ENCODE measurements at regions not wholly inside any gene's neighbourhood (a gene's known extent, or its start where the extent isn't known, plus 50 kb on each side); places are given as distances from the start of the nearest gene placed in this dataset.
"Not testable (repeated sequence)": the region's sequence is repeated elsewhere in the genome, so short reads cannot be mapped to it uniquely, and the experiment has no call there.

DNA sequence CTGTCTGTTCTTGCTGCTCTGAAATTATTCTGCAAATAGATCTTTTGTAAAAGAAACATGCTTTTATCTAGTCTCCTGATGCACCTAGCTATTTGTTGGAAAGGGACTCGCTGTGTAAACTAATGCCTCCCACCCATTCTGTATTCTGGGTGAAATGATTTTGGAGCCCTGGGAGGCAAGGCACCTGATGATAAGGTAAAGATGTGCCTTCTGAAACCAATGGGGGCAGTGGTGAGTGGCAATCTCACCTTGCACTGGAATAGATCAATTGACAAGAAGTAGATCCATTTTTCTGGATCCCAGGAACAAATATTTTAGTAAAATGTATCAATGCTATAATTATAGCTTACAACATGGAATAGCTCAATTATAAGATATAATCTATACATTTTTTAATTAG lies 170.5 kb upstream of the SPATA31A3 start:
- H3K4me1 ChIP-seq, H3K9me3 ChIP-seq, H3K4me3 ChIP-seq, DNase-seq, H3K27ac ChIP-seq, H3K27me3 ChIP-seq, H3K36me3 ChIP-seq: not testable (repeated sequence)

DNA sequence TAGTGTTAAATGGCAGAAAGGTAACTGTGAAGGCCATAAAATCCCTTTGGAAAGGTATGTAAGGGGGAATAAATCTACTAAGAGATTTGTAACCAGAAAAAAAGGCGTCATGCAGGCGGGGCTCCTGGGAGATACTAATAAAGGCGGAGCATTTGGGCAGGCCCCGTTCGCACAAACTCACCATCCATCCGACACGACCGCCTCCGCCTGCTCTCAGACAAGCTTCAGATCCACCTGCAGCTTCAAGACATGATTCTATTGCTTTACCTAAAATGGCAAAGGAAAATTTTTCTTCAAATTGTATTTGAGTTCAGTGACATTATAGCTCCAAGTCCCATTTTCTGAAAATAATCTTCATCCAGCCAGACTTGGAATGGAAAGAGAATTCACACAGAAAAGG lies 162.9 kb upstream of the SPATA31A3 start:
- H3K27ac ChIP-seq, H3K9me3 ChIP-seq, DNase-seq, H3K4me3 ChIP-seq, H3K4me1 ChIP-seq, H3K27me3 ChIP-seq, H3K36me3 ChIP-seq: not testable (repeated sequence)

DNA sequence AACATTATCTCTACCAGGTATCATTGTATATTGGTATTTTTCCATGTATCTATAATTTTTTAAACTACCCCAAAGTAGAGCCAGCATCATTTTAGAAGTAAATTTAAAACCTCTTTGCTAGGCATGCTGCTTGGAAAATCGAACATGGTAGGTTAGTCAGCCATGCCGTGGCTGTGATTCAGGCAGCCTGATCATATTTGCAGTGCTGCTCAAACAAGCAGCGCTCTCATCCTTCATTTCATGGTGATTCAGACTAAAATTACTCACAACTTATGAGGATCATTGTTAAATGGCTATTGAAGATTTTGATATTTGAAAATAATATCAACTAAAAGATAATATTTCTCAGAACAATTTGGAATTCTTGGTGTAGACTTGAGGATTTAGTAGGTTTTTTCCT lies 161.2 kb upstream of the SPATA31A3 start:
- not testable (repeated sequence) for H3K9me3 ChIP-seq, H3K4me1 ChIP-seq, H3K36me3 ChIP-seq, DNase-seq, H3K27me3 ChIP-seq, H3K27ac ChIP-seq, H3K4me3 ChIP-seq

DNA sequence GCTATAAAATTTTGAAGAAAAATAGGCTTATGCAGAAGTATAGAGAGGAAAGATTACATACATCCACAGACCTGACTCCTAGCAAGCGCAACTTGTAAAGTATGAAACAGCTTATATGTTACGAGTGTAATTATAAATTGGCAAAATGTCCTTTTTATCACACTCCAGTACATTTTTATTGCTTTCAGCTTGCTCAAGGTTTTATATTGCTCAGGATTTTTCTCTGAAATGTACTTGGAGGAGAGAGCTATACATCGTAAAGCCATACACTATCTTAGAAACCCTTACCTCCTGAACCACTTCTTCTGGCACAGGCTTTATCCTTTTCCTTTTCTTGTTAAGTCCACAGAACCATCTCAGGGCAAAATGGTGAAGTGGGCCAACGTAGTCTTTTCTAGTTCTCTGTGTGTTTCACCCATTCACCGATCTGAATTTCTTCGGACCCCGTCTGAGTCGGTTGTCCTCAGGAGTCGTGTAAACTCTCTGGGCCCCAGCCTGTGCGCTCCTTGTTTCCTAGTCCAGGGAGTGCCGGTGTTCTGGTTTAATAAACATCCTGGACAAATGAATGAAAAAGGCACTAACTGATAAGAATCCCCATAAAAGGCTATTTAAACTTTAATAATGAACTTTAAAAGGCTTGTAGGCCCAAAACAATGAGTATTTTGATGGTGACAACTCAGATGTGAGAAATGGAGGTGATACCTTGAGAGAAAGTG lies 150.2 kb upstream of the SPATA31A3 start:
- H3K9me3 ChIP-seq, H3K4me1 ChIP-seq, H3K27ac ChIP-seq, H3K4me3 ChIP-seq, DNase-seq, H3K36me3 ChIP-seq, H3K27me3 ChIP-seq: not testable (repeated sequence)

DNA sequence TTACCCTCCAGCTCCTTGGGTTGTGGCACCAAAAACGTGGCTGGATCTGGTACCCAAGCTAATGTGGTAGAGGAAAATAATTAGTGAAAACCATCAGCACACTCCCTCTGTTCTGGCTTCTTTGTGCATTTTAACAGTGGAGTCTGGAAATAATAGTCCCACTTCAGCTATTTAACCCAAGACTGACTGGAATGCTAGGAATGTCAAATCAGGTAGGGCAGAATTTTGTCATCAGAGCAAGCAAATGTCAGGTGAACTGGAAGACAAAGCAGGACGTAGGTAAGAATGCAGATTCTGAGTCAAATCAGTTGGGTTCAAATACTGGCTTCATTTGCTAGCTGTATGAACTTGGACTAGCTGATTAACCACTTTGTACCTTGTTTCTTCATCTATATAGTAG lies 144.0 kb upstream of the SPATA31A3 start:
- not testable (repeated sequence) for H3K36me3 ChIP-seq, H3K9me3 ChIP-seq, H3K27me3 ChIP-seq, DNase-seq, H3K4me1 ChIP-seq, H3K27ac ChIP-seq, H3K4me3 ChIP-seq

DNA sequence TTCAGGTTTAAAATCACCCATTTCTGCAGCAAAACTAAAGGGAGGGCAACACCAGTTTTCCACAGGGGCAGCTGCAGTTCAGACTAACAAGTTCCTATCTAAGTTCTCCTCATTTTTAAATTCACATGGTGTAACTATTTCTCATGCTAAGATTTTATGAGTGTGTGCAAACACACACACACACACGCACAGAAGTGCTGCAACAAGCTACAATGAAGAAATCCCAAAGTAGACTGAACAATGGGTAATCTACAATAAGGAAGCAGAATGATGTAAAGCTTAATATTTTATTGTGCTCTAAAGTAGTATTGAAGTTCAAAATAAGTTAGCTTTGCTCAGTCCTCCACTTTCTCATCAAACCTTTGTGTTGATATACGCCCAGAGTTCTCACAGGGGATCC lies 140.8 kb upstream of the SPATA31A3 start:
- not testable (repeated sequence) for H3K4me1 ChIP-seq, DNase-seq, H3K27me3 ChIP-seq, H3K36me3 ChIP-seq, H3K4me3 ChIP-seq, H3K9me3 ChIP-seq, H3K27ac ChIP-seq

DNA sequence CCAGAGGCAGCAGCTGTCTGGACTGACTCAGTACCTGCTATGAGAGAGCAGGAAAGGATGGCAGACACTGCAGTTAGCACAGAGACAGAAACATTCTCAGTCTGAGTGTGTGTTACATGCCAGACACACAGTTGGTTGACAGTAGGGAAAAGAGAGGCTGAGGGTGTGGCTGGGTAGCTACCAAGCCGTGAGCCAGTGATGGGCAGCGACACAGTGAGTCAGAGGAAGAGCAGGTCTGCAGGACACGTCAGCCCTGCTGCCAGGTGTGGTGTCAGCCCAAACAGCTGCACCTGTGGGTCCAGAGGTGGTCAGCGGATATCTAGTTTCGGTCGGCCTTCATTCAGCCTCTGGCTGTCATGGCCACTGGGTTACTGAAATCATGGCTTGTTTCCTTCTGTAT lies 124.4 kb upstream of the SPATA31A3 start:
- not testable (repeated sequence) for H3K36me3 ChIP-seq, H3K27ac ChIP-seq, H3K9me3 ChIP-seq, H3K4me3 ChIP-seq, DNase-seq, H3K27me3 ChIP-seq, H3K4me1 ChIP-seq

DNA sequence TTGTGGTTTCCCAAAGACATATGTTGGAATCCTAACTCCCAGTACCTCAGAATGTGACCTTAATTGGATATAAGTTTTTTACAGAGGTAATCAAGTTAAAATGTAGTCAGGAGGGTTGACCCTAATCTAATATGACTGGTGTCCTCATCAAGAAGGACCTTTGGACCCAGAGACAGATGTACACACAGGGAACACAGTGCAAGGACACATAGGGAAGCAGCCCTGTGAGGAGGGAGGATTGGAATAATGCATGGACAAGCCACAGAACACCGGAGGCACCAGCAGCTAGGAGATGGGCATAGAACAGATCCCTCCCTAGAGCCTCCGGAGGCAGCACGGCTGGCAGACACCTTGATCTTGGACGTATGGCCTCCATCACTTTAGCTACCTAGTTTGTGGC lies 119.8 kb upstream of the SPATA31A3 start:
- H3K27me3 ChIP-seq, H3K4me3 ChIP-seq, H3K27ac ChIP-seq, H3K4me1 ChIP-seq, H3K36me3 ChIP-seq, H3K9me3 ChIP-seq, DNase-seq: not testable (repeated sequence)

DNA sequence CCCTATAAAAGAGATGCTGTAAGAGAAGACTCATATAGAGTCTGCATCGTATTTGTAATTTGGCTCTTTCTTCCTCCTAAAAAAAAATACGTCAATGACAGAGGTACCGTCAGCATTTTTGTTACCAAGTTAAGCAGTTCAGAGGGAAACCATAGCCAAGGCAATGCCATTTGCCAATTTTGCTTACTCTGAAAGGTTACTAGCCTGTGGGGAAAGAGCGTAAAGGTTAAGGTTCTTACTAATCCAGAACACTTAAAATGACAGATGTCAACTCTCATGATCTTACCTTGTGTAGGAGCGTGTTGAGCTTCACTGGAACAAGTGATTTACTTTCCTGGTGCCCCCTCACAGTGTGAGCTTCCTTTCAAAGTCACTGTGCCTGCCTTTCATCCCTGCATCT lies 119.4 kb upstream of the SPATA31A3 start:
- not testable (repeated sequence) for DNase-seq, H3K4me3 ChIP-seq, H3K27me3 ChIP-seq, H3K27ac ChIP-seq, H3K36me3 ChIP-seq, H3K4me1 ChIP-seq, H3K9me3 ChIP-seq

DNA sequence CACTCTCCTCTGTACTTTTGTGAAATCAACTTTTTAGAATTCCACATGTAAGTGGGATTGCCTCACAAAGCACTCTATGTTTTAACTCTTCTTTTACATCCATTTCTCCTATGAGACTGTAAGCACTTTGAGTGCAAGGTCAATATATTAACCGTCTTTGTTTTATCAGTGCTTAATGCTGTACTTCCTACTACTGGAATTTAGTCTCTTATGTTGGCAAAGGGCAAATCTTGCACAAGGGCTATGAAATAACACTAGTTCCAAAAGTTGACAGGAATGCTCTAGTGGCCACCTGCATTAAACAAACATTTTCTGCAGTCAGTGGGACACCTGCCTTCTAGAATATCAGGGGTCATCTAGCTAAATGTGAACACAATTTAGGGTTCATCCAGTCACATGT lies 117.5 kb upstream of the SPATA31A3 start:
- H3K27me3 ChIP-seq, H3K4me1 ChIP-seq: not testable (repeated sequence)

DNA sequence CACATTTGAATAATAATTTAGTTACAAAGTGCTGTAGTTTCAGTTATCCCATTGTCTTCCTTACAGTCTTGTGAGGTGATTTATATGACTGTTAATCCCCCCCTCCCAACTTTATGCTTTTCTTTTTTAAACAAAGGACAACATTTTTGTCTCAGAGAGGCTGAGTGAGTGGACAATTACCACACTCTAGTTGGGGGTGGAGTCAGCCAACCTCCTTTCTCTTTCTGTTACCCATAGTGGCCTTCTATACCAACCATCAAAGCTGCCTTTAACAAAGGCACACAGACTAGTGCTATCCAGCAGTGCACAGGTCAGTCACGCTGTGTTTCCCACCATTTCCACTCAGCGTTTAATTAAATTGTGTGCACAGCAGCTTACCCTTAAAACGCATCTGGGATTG lies 114.3 kb upstream of the SPATA31A3 start:
- not testable (repeated sequence) for DNase-seq, H3K4me1 ChIP-seq, H3K4me3 ChIP-seq, H3K9me3 ChIP-seq, H3K27ac ChIP-seq, H3K36me3 ChIP-seq, H3K27me3 ChIP-seq

More for the DNA sequence above, 117.5 kb upstream of the SPATA31A3 start:
- DNase-seq, H3K27ac ChIP-seq, H3K9me3 ChIP-seq, H3K4me3 ChIP-seq, H3K36me3 ChIP-seq: not testable (repeated sequence)

DNA sequence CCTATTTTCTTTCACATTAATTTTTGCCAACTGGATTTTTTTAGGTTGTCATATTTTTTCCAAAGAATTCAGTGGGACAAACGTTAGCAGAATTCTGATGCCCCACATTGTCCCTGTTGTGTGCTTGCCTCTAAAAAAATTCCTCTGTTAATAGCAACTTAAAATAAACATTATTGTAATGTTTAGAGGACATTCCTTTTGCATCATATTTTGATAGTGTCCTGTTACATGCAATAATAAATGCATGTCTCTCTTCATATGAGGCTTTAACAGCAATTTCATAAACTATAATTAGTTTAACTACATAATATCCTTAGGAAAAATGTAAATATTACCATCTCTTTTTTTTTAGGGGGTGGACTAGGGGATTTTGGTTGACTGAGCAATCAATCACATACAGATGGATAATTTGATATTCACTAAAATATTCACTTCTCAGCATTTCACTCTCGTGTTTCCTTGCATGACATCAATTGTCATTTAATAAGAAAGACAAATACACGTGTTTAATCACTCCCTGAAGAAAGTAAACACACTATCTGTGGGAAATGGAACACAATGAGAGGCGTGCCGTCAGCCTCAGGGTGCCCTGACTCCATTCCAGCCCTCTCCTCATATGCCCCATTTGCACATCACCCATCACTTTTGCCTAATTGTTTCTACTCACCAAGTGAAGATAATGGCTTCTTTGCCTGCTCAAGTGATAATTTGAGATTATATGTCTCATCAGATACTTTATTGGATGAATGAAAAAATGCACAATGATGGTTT lies 110.3 kb upstream of the SPATA31A3 start:
- H3K9me3 ChIP-seq, H3K4me3 ChIP-seq, H3K36me3 ChIP-seq, H3K27me3 ChIP-seq, H3K27ac ChIP-seq, H3K4me1 ChIP-seq, DNase-seq: not testable (repeated sequence)

DNA sequence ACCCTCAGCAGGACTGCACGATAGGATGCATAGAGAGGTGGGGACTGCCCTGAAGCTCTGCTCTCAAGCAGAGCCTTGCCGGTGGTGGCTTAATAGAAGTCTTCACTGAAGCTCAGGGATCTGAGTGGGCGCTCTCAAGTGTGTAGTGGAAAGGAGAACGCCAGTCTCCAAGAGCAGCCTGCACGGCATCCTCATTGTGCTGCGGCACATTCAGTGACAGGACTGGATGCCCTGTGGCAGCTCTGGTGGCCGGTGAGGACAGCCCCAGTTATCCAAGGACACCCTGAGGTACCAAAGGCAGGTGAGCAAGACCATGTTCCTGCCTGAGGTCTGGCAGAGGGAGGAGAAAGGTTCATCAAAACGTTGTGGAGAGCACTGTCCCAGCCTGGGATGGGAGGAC lies 98.8 kb upstream of the SPATA31A3 start:
- not testable (repeated sequence) for H3K9me3 ChIP-seq, H3K4me3 ChIP-seq, H3K27me3 ChIP-seq, H3K36me3 ChIP-seq, H3K4me1 ChIP-seq, H3K27ac ChIP-seq, DNase-seq

DNA sequence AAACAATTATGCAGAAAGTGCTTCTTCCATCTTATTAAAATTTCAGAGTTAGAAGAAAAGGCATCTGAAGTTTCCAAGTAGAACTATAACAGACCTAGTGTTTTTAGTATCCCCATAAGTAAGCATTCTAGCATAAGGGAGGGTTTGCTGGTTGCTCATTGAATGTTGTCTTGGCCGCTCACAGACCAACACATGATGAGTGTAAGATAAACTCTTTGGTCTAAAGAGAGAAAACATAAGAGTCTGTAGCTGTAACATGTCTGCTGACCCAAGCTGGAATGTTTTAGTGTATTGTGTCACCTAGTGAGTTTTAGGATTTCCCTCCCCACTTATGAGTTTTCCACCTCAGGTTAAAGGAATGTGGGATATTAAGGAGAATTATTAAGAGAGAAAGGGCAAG lies 94.5 kb upstream of the SPATA31A3 start:
- H3K27me3 ChIP-seq, H3K36me3 ChIP-seq, H3K4me1 ChIP-seq, H3K4me3 ChIP-seq, DNase-seq, H3K9me3 ChIP-seq, H3K27ac ChIP-seq: not testable (repeated sequence)

DNA sequence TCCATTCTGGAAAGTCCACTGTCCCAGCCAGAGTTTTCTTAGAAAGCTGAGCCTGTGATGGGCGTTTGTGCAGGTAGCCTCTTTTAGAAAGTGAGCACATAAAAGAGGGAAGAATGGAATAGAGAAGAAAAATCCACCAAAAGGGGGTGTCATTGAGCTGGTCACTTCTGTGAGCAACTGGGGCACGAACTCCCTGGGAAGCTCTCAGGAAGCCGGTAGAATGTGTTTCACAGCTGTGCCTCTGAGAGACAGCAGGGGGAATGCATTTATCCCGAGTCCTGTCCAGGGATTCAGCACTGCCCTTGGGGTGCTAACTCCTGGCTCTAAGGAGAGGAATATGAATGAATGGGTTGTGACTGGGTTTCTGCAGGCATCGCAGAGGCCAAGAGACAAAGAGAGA lies 73.8 kb upstream of the SPATA31A3 start:
- not testable (repeated sequence) for H3K27me3 ChIP-seq, H3K9me3 ChIP-seq, DNase-seq, H3K27ac ChIP-seq, H3K36me3 ChIP-seq, H3K4me1 ChIP-seq, H3K4me3 ChIP-seq

Measured in Peyer's patch (tissue), 4 donors.